GM21390 (cell line): ENCODE measurements at regions not wholly inside any gene's neighbourhood (a gene's known extent, or its start where the extent isn't known, plus 50 kb on each side); places are given as distances from the start of the nearest gene placed in this dataset.

Experiments
- ATAC-seq: cut with Tn5 transposase; IDR thresholded peaks from one replicate; pipeline ENCODE4 v1.9.1; 2021; ENCODE audit not compliant: unreplicated experiment

DNA sequence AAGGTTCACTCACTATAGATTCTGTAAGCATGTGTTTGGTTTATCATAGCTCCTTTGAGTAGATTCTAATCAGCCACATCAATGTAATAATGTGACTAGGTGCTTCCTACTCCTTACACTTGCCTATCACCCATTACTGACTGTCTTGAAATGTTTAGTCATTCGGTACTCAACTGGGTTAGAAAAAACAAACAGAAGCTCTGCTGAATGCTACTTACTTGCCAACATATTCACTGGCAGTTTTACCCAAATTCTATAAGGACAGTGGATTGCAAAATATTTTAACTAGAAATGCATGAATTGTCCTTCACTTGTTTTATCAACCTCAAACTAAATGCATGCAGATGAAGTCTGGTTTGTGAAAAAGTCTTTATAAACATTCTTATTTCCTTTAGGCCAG, 352.1 kb upstream of the ALCAM start:
- no peak for ATAC-seq

- ATAC-seq: no peak
Measured at GRCh38 chr3:105022813-105023212, 343.9 kb upstream of the ALCAM start.

DNA sequence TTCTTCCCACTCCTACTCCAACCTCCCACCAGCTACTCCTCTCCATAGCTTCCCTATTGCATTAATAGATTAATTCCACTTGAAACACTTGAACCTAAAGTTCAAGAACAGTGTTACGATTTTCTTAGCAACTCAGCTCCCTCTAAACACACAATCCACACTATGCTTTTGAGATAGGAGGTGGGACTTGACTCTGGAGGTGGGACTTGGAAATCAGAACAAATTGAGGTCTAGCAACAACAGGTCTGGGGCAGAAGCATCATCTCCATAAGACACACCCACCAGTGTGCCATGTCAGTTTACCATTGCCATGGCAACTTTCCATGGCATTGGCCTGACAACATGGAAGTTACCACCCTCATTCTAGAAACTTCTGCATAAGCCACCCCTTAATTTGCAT, 336.5 kb upstream of the ALCAM start:
- ATAC-seq: no peak

GRCh38 chr3:105032541-105032940, 334.2 kb upstream of the ALCAM start:
- no peak for ATAC-seq

- ATAC-seq: no peak
Measured at GRCh38 chr3:105033081-105033480, 333.6 kb upstream of the ALCAM start.

DNA sequence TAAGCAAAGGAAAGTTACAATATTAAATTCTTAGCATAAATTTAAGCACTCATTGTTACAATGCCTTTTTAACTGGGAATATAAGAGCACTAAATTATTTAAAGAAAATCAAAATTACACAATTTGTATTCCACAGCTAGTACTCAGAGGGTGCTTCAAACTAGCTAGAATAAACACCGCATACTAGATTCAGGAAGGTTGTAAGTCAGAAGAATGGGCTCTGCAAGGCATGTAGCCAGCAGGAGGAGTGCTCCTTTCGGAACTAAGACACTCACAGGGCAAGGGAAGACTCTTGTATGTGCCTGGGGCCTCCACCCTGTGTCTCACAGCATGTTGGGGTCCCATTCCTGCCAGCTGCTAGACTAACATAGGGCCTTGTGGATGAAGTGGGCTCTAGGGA, 327.7 kb upstream of the ALCAM start:
- no peak for ATAC-seq

- ATAC-seq: no peak
Measured at GRCh38 chr3:105040026-105040622, 326.6 kb upstream of the ALCAM start.

- ATAC-seq: no peak
Measured at GRCh38 chr3:105042586-105042985, 324.1 kb upstream of the ALCAM start.

DNA sequence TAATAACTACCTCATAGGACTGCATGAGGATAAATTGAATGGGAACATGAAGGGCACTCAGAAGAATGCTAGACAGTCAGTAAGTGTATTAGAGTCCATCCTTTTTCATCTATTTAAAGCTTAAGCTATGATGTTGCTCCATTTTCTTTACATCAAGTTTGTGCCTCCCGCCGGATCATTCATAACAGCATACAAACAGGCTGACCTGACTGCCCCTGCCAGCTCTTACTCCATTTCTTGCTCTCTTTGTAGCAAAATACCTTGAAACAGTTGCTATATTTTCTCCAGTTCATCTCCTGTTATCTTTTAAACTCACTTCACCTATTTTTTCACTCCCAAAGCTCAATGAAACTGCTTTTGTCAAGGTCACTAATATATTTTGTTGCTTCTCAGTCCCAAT, 315.6 kb upstream of the ALCAM start:
- no peak for ATAC-seq

DNA sequence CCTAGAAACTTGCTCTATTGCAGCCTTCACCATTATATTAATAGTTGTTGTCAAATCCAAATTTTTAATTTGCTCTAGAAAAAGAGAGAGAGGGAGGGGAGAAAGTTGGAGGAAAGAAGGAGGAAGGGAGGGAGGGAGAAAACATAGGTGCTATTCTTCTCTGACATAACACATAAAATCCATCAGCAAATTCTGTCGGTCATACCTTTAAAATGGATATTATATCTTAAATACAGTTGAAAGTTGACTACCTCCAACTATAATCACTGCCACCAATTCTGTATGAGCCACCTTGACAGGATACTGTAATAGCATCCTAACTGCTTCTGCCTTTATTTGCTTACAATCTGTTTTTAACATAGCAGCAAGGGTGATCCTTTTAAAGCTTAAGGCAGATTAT, 314.7 kb upstream of the ALCAM start:
- ATAC-seq: no peak

DNA sequence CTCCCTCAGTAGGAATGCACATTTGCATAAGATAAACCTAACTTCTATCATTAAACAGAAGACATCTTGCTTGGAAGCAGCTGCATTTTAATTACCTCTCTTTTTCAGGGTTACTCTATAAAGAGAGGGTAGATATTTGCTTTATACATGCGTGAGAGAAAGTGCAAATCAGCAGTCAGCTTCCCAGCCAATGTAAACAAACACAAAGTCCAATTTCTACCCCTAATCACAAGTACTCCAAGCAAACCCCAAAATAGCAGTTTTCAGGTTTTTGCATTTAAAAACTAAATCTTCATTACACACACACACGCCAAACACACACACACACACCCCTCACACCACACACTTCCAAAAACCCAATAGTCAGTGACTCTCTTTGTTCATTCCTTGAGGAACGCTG, 303.9 kb upstream of the ALCAM start:
- no peak for ATAC-seq

- no peak for ATAC-seq
Measured at GRCh38 chr3:105065895-105066839, 300.5 kb upstream of the ALCAM start.

DNA sequence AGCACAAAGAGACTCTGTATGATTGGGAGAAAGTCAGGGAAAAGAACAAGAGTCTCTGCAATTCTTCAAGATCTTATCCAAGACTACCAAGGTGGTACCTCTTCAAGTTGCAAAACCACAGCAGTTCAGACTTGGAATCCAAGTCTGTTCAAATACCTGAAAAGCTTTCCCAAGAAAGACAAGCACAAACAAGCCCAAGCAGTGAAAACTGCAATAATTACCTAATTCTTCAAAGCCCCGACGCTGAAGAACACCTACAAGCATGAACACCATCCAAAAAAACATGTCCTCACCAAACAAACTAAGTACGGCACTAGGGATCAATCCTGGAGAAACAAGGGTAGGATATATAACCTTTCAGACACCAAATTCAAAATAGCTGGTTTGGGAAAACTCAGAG, 299.3 kb upstream of the ALCAM start:
- ATAC-seq: no peak

DNA sequence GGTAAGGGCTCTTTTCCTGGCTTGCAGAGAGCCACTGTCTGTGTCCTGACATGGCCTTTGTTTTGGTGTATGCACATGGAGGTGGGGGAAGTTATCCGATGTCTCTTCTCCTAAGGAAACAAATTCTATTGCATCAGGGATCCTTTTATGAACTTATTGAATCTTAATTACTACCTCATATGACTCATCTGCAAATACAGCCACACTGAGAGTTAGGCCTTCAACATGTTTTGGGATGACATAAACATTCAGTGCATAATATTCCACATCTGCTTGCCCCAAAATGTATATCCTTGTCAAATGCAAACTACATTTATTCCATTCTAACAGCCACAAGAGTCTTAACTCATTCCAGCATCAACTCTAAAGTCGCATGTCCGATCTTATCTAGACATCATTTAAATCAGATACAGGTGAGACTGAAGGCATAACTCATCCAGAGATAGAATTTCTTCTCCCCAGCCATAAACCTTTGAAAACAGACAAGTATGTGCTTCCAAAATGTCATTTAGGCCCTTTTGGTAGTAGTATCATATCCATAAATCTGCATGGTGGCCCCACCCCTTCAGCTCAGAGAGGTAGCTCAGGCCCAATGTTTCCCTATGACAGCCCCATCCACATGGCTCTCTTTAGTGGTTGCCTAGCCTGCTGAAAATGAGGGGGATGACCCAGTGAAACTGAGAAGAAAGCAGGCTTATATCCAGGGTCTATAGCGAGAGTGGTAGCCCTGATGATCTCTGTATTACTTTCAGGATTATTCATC, 289.5 kb upstream of the ALCAM start:
- ATAC-seq: no peak

DNA sequence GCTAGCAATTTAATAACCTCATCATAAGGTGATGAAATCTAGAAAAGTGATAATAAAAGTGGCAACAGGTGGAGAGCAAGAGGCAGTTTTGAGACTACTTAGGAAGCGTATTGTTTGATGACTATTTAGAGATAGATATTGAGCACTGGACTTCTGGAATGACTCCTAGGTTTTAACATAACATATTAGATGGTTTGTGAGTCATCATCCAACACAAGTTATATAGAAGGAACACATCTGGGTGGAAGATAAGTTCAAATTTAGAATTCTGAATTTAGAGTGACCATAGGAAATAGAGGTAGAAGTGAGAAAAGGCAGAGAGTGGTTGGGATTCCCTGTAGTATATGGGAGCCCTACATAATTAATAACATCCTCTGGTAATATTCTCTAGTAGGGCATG, 282.8 kb upstream of the ALCAM start:
- ATAC-seq: no peak

- no peak for ATAC-seq
Measured at GRCh38 chr3:105085506-105085905, 281.2 kb upstream of the ALCAM start.

GRCh38 chr3:105093371-105094252, 273.1 kb upstream of the ALCAM start:
- no peak for ATAC-seq

GRCh38 chr3:105094588-105094987, 272.1 kb upstream of the ALCAM start:
- ATAC-seq: no peak

GRCh38 chr3:105096071-105096470, 270.6 kb upstream of the ALCAM start:
- ATAC-seq: no peak

DNA sequence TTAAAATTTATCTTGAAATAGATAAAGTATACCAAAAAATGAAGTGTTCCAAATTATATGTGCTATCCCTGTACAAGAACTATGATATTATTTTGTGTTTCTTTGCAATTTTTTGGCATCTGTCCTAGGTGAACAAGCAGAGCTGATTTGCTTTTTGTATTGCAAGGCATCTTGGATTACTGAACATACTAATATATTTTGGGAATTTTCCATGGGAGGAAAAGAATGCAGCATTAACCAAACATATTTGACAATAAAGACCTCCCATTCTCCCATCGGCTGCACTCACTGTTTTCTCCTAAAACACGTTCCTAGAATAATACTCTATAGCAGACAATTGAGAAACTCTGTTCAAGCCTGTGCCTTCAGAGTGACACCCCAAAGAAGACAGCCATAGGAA, 265.1 kb upstream of the ALCAM start:
- ATAC-seq: no peak

DNA sequence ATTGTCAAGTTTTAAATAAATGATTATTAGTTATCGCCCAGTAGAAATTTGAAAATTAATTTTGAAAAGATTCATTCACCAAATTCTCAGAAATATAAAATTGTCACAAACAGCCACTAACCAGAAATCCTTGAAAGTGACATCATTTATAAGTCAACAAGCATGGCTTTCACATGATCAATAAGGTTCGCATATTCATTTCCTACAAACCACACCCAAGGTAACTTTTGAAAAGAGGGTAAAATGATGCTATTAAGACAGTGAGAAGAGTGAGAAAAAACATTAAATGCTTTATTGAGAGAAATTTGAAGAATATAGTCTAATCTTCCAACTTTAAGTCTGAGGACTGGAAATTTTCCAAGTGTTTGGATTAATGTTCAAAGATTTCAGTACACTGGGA, 263.6 kb upstream of the ALCAM start:
- no peak for ATAC-seq
